C1 segment of cervical spinal cord (tissue), 14 donors: ENCODE measurements at regions not wholly inside any gene's neighbourhood (a gene's known extent, or its start where the extent isn't known, plus 50 kb on each side); places are given as distances from the start of the nearest gene placed in this dataset.

Experiments used
- DNase-seq, 14 donors: peaks; one replicate each; lab custom pipeline; 2025; lab: John Stamatoyannopoulos, UW

DNA sequence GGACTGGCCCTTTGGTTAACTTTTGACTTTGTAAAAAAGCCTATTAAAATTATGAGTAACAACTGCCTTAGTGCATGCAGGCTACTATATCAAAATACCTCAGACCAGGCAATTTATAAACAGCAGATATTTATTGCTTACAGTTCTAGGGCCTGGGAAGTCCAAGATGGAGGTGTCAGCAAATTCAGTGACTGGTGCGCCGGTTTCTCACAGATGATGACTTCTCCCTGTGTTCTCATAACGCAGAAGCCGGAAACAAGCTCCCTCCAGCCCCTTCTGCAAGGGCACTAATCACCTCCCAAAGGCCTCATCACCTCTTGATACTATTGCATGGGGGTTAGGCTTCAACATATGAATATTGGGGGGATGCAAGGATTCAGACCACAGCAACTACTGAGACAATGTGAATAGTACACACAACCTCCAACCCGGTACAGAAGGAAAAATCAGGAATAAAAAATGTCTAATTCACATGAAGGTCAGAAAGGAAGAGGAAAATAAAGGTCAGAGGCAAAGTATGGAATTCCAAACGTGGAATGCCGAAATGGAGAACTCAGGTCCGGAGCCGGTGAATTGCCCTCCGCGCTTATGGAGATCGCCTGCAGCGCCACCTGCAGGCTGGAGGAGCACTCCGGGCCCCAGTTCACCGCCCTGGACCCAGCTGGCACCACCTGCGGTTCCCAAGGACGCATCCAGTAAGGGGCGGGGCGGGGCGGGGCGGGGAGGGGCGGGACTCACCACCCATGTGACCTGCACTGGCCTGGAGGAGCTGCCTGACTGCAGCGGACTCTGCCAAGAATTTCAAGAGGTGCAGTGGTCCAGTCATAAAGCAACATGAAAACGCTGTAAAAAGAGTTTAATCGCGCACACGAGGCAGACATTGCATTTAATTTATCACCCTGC is 203.4 kb downstream of the KIF26A start:
- DNase-seq: no peak

DNA sequence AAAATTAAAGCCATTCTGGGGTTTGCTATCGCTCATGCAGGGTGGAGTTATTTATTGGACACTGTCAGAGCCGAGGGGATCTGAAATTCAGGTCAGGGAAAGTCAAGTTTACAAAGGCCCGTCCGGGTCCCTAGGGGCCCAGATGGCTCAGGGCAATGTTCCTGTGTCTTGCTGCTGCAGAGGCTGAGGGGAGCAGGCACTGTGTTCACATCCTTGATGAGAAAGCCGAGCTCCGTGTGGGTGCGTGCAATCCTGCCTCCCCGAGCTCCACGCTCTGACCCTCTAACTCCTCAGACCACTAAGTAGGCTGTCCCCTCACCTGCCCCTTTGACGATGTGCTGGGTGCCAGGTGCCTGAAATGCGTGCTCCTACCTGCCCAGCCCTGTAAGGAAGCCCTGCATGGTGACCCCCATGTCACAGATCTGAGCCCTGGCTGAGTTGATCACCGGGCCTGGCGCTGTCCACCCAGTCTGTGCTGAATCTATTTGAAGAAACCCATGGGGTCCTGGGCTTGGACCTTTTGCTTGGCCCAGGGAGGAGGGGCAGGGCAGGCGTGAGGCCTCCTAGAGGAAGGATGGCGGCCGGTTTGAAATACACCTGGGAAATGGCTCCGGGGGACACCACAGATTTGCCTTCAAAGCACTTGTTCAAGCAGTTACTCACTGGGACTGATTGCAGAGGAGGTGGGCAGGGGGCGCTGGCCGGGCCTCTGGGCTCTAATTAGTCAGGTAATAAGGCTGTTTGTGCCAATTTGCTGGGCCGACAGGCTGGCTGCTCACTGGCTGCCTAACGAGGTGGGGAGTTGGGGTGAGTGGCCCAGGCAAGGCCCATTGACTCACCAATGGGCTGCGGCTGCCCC is 204.3 kb downstream of the KIF26A start:
- no peak for DNase-seq

DNA sequence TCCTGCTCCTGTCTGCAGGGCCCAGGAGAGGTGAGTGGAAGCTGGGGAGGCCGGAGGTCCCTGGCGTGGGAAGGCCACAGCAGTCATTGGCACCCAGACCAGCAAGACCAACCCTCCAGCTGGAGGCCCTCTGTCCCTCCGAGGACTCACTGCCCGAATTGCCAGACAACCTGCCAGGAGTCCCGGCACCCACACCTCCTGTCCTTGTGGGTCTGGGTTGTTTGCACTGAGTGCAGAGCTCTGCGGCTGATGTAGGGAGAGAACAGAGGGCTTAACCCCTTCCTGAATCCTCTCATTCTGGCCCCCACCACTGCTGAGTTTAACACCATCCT is 204.9 kb downstream of the KIF26A start:
- DNase-seq: no peak

DNA sequence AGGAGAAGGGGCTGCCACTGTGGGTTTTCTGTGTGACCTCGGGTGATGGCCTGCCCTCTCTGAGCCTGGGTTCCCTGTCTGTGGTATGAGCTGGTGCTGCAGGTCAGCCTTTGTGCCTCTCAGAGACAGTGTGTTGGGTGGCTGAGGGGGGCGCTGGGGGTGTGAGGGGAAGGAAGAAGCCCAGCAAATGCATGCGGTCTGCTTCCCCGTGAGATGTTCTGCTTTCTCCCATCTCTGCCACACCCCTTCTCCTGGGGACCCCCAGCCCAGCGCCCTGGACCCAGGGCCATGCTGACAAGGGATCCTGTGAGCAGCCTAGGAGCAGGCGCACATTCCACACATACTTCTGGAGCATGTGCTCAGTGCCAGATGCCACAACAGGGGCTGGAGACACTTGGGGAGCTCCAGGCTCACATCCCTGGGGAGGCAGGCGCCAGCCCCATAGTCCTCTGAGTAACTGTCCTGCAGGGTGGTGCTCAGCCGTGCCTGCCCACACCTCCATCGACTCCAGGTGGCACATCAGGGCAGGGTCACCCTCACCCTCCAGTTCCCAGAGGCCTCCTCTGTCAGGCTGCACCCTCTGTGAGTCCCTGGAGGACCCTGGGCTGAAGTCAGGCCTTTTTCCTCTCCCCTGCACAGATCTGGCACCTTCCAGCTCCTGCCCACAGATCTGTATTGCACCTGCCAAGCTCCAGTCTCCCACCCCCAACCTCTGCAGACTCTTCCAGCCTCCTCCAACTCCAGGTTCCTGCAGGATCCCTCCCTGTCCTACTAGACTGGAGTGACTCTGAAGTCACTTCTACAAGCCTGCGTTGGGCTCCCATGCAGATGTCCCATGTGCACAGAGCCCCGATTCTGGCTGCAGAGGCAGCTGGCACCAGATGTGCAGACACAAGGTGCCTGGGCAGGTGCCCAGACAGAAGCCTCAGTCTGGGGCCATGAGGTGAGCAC is 205.6 kb downstream of the KIF26A start:
- no peak for DNase-seq

DNA sequence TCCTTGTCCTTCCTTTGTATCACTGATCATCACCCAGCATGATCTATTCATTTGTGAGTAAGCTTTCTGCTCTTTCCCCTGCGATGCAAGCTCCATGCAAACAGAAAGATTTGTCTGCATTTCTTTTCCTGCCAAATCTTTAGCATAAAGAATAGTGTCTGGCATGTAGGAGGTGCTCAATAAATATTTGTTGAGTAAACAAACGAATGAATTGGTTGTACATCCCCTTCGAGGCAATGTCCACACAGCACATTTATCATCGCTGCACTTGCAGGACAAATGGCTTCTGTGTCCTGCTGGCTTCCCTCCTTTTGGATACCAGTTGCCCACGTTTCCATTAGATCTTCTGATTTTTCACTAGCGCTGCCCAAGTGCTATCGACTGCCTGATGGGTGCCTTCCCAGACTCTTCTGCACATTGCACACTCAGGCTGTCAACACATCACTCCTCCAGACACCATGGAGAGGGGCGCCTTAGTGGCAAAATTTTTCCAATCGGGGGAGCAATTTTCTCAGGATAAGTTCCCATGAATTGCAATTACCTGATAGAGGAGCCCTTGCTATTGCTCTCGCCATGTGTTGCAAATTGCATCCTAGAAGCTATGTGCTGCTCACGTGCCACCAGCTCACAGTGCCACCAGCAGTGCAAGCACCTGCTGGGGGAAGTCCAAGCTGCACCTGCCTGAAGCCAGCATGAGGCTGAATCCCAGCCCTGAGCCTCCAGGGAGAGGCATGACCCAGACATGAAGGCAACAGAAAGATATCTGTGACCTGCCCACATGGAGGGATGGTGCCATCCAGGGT is 206.6 kb downstream of the KIF26A start:
- no peak for DNase-seq

DNA sequence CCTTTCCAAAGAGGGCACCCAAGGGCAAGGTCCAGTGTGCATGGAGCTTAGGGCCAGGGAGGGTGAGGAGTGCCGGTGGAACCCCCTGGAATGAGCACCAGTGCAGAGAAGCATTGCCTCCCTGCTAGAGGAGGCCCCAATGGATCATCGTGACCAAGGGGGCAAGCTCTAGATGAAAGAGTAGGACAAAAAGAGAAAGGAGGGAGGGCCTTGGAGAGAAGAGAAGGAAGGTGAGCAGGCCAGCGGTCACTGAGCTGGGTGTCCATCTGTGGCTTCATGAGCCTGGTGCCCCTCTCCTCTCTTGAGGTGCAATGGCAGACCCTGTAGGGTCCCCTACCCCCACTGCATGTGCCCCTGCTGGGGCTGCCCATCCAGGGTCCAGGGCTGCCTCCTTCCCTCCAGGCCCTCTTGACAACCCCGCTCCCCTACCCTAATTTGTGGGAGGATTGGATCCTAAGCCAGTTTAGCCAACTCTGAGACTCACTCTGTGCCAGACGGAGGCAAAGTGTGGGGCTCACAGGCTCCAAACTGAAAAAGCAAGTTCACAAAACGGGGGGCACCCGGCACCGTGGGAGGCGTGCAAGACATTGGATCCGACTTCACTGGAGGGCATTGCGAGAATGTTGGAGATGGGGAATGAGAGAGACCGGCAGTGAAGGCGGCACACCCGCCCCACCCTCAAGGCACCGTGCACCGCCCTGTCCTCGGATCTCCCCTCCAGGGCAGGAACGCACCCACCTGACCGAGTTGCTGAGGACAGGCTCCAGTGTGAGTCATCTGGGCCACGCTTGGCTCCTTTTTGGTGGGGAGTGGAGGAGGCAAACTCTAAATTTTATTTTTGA is 207.5 kb downstream of the KIF26A start:
- DNase-seq: no peak

DNA sequence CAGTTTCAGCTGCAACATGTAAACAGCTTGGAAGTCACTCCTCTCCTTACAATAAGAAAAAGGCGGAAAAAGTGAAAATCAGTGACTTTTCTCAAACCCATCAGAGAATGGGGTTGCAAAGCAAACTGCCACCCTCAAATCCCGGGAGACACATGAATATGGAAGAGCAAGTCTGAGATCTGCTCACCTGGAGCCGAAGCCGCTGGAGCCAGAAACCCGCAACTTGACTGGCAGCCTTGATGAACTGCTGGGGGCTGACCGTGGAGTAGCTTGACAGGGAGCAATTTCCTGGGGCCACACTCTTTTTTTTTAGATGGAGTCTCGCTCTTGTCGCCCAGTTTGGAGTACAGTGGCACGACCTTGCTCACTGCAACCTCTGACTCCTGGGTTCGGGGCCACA is 208.2 kb downstream of the KIF26A start:
- no peak for DNase-seq

DNA sequence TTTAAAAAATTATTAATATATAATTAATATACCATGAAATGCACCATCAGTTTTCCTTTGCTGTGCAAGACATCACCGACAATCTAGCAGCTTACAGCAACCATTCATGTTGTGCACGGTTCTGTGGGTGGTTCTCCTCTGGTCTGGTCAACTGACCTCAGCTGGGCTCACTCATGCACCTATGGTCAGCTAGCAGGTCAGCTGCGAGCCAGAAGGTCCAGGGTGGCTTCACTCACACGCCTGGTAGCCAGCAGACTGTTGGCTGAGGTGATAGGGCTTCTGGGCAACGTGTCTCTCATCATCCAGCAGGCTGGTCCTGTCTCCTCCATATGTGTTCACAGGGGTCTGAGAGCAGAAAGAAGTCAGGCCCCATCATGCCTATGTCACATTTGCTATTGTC is 210.4 kb downstream of the KIF26A start:
- DNase-seq: no peak

DNA sequence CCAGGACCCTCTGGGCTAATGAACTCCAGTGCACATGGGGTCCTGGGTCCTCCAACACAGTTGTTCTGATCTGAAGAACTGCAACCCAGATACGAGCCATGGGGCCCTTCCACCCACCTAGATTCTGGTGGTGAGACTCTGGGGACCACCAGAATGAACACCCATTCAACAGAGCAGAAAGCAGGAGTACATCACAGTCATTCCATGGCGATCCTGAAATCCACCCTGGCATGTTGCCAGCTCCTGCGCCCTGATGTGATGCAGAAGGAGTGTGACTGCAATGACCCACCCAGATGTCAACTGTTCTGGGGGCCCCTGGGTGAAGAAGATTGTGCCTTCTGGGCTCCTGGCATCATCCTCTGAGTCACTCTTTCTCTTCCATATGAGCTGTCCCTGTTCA is 211.6 kb downstream of the KIF26A start:
- peak in 1 of 14 donors; percentile 3 for DNase-seq

DNA sequence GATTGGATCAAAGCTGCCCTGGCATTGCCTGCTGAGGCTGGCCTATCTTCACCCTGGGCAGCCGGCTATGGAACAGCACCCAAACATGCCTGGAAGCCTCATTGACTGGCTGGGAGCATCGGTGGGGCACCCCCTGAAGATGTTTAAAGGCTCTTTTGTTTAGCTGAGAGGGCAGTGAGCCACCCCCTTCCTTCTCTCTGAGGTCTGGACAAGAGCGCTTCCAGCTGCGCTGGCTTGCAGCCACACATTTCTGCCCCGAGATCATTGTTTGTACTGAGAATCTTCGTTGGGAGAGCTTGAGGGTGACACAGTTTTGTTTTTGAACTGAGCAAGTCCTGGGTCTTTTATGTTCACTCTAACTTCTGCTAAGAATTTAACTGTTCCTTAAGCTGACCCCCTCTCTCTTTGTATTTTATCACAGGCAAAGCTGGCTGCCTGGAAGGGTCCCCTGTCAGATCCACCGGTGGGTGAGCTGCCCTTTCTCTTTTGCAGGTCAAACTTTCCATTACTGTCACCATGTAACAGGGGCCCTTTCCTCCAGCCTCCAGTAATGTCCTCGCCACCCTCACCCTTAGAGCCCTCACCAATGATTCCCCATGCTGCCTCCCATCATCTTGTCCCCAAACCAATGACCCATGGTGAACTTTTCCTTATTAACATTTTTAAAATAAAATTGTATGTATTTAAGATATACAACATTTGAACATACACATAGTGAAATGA is 212.2 kb downstream of the KIF26A start:
- peak in 12 of 14 donors; percentile 8 to 76 (median 56) for DNase-seq

DNA sequence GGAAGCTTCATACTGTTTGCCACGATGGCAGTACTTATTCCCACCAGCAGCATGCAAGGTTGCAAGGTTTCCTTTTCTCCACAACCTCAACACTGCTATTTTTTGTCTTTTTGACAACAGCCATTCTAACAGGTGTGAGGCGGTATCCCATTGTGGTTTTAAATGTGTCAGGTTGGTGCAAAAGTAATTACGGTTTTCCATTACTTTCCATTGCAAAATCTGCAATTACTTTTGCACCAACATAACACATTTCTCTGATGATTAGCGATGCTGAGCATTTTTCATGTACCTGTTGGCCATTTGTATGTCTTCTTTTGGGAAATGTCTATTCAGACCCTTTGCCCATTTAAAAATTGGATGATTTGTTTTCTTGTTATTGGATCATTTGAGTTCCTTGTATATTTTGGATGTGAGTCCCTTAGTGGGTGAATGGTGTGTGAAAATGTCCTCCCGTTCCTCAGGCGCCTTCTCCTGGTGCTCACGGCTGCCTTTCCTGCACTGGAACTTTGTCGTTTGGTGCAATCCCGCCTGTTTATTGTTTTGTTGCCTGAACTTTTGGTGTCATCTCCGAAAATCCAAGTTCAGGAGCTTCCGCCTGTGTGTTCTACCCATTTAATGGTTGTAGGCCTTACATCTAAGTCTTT is 213.6 kb downstream of the KIF26A start:
- DNase-seq: no peak

DNA sequence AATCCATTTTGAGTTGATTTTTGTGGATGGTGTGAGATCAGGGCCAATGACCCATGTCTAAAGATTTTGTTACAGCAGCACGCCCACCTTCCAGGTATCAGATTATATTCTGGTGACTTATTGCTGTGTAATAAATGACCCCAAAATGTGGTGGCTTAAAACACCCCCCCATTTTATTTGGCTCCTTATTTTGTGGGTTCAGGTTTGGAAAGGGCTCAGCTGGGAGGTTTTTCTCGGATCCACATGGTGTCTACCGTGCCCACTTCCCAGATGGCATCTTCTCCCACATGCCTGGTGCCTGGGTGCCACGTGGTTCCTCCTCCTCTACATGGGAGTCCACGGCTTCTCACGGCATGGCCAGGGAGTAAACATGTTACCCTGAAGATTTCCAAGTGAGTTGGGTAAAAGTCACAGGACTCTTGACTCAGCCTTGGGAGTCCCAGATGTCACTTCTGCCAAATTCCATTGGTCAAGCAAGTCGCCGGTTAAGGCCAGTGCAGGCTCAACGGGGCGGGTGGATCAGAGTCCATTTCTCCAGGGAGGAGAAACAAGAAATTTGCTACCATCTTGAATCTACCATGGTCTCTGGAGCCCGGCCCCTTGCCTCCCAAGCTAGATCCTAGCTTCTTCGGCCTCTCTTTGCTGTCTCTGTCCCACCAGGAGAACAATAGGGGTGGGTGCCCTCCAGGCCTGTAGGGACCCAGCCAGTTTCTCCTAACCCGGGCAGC is 214.3 kb downstream of the KIF26A start:
- no peak for DNase-seq

DNA sequence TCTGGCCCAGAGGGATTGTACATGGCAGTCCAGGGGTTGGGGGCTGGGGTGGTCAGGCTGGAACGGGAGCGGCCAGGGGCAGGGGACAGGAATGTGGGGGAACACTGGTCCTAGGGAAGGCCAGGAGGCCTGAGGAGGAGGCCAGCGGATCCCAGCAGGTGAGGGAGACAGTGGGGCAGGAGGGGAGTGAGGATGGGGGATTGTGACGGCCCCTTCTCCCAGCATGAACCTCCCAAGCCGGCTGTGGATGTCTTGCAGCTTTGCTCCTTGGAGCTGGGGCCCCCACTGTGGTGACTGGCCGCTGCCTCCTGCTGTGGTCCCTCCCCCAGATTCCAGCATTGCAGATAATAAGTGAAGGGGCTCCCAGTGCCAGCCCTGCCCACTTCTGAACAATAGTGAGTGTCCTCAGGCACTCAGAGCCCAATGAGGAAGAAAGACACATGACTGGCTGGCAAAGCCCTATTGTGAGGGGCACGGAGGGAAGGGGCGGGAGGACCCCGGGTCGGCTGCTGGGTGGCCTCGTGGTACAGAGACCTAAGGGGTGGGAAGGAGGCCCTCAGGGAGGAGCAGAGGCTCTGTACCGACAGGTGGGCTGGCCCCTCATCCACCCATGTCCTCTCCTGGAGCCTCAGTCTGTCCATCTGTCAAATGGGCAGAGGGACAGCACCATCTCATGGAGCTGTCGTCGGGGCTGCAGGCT is 215.0 kb downstream of the KIF26A start:
- no peak for DNase-seq

DNA sequence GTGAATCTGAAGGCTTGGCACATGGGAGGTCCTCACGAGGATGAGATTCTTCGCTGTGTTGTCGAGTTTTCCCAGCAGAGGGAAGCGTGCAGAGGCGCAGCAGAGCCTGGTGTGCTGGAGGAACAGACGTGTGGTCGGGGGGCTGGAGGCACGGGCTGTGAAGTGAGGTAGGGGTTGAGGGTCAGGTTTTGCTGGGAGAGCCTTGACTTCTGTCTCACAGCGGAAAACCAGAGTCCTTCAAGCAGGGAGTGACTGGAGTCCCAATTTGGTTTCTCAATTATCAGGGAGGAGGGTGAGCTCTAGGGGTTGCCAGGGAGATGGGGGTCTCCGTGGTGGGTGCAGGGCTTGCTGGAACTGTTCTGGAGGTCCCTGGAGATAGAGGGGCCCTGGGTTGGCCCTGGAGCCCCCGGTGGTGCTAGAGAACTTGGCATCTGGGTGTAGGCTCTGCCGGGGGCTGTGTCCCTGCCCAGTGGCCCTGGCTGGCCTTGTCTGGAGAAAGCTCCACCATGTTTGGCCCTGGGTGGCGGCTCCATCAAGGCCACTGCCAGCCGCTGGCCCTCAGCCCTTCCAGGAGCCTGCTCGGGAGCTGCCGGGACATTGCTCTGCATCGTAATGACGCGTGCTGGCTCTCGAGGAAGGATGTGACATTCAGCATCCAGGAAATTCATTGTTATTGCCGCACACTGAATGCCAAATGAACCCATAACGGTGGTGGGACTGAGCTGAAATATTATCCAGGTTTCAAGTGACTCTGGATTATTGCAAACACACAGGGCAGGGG is 215.7 kb downstream of the KIF26A start:
- no peak for DNase-seq

DNA sequence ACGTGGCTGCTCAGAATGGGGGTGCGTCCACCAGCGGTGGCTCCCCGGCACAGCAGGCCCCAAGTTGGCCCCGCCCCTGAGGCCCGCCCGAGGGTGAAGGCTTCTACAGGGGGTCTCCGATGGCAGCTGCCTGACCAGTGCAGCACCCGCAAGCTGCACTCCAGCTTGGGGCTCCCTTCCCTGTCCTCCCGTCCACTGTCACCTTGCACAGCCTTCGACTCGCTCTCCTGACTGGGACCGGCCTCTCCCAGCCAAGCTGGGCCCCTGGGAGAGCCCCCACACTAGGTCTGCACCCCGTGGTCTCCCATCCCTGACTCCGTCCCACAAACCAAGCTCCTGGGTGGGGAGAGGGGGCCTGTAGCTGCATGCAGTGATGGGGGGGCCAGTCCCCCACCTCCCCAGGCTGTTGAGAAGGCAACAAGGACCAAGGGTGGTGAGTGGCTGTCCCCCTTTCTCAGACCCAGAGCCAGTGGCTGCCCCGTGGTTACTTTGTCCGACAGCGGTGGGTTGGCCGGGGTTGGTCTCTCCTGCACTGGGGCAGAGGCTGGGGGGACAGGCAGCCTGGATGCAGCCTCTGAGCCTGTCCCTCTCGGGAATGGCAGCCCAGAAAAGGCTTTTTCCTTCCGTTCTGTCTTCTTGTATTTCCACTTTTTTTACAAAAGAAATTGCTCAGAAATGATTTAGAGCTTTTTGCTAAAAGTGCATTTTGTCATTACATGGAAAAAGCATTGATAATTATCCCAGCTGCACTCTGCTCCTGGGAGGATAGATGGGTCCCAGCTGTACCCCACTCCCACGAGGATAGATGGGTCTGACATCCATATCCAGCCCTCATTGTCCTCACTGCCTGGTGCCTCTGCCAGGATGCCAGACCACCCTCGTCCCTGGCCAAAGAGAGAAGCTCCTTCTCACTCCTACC is 217.0 kb downstream of the KIF26A start:
- no peak for DNase-seq
